ENCODE measurements at regions not wholly inside any gene's neighbourhood (a gene's known extent, or its start where the extent isn't known, plus 50 kb on each side); places are given as distances from the start of the nearest gene placed in this dataset.

GRCh38 chr7:142391191-142391992, 133.5 kb upstream of the PRSS58 start:
- TF ChIP-seq, protein P1, sequence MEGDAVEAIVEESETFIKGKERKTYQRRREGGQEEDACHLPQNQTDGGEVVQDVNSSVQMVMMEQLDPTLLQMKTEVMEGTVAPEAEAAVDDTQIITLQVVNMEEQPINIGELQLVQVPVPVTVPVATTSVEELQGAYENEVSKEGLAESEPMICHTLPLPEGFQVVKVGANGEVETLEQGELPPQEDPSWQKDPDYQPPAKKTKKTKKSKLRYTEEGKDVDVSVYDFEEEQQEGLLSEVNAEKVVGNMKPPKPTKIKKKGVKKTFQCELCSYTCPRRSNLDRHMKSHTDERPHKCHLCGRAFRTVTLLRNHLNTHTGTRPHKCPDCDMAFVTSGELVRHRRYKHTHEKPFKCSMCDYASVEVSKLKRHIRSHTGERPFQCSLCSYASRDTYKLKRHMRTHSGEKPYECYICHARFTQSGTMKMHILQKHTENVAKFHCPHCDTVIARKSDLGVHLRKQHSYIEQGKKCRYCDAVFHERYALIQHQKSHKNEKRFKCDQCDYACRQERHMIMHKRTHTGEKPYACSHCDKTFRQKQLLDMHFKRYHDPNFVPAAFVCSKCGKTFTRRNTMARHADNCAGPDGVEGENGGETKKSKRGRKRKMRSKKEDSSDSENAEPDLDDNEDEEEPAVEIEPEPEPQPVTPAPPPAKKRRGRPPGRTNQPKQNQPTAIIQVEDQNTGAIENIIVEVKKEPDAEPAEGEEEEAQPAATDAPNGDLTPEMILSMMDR (IDR thresholded peaks at IDR 0.05; ENCODE audit: borderline replicate concordance) = no peak
- H3K9me3 ChIP-seq (replicated peaks) = no peaks in the 10 kb centered on the region
- intact Hi-C loops (cut with micrococcal nuclease) = no loop called here
- no peak overlapping the region for H3K4me3 ChIP-seq
- no peak for DNase-seq
- H3K36me3 ChIP-seq = no peaks in the 10 kb centered on the region
- peaks cover 4% of the 10 kb centered on the region for H3K4me1 ChIP-seq
- H3K27ac ChIP-seq (replicated peaks) = no peak overlapping the region
- H3K27me3 ChIP-seq (ENCODE audit: low read depth) = peaks cover 2% of the 10 kb centered on the region

GRCh38 chr7:142389544-142389943, 131.7 kb upstream of the PRSS58 start:
- H3K27ac ChIP-seq (replicated peaks) = no peak overlapping the region
- H3K4me1 ChIP-seq = peaks cover 12% of the 10 kb centered on the region
- intact Hi-C loops (cut with micrococcal nuclease) = no loop called here
- no peak for DNase-seq
- TF ChIP-seq, protein P1 (IDR thresholded peaks at IDR 0.05; ENCODE audit: borderline replicate concordance) = no peak
- H3K36me3 ChIP-seq = no peaks in the 10 kb centered on the region
- H3K9me3 ChIP-seq (replicated peaks) = no peaks in the 10 kb centered on the region
- peaks cover 9% of the 10 kb centered on the region for H3K27me3 ChIP-seq (ENCODE audit: low read depth)
- H3K4me3 ChIP-seq = no peak overlapping the region

GRCh38 chr7:142385491-142386340, 127.9 kb upstream of the PRSS58 start:
- TF ChIP-seq, protein P1 (IDR thresholded peaks at IDR 0.05; ENCODE audit: borderline replicate concordance) = peak; percentile 58
- Histone ChIP-seq H3K4me1 (peaks cover 12% of the 10 kb centered on the region), H3K4me3 (no peak overlapping the region), H3K9me3 (replicated peaks) (no peaks in the 10 kb centered on the region), H3K27ac (replicated peaks) (peak overlapping the region; percentile 44), H3K27me3 (ENCODE audit: low read depth) (peaks cover 9% of the 10 kb centered on the region), H3K36me3 (no peaks in the 10 kb centered on the region)
- intact Hi-C loops (cut with micrococcal nuclease) = no loop called here
- no peak for DNase-seq

DNA sequence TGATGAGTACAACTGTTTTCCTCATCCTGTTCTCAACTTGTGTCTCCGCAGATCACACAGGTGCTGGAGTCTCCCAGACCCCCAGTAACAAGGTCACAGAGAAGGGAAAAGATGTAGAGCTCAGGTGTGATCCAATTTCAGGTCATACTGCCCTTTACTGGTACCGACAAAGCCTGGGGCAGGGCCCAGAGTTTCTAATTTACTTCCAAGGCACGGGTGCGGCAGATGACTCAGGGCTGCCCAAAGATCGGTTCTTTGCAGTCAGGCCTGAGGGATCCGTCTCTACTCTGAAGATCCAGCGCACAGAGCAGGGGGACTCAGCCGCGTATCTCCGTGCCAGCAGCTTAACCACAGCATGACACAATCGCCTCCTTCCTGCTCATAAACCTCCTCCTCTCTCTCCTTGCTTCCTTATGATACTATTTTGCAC, 126.7 kb upstream of the PRSS58 start:
- Histone ChIP-seq H3K4me3 (no peak overlapping the region), H3K27me3 (ENCODE audit: low read depth) (peaks cover 9% of the 10 kb centered on the region), H3K36me3 (no peaks in the 10 kb centered on the region), H3K9me3 (replicated peaks) (no peaks in the 10 kb centered on the region), H3K4me1 (peaks cover 12% of the 10 kb centered on the region), H3K27ac (replicated peaks) (no peak overlapping the region)
- no peak for DNase-seq
- TF ChIP-seq, protein P1 (IDR thresholded peaks at IDR 0.05; ENCODE audit: borderline replicate concordance) = no peak
- intact Hi-C loops (cut with micrococcal nuclease) = no loop called here

GRCh38 chr7:142383841-142384492, 126.1 kb upstream of the PRSS58 start:
- Histone ChIP-seq H3K9me3 (replicated peaks) (no peaks in the 10 kb centered on the region), H3K4me3 (no peak overlapping the region), H3K36me3 (no peaks in the 10 kb centered on the region), H3K27ac (replicated peaks) (no peak overlapping the region), H3K4me1 (peaks cover 12% of the 10 kb centered on the region), H3K27me3 (ENCODE audit: low read depth) (peaks cover 9% of the 10 kb centered on the region)
- DNase-seq = no peak
- TF ChIP-seq, protein P1 (IDR thresholded peaks at IDR 0.05; ENCODE audit: borderline replicate concordance) = no peak
- intact Hi-C loops (cut with micrococcal nuclease) = no loop called here

Data from left ventricle myocardium inferior (tissue), 1 donor.